Inflammatory macrophage (primary cell): ENCODE measurements at regions not wholly inside any gene's neighbourhood (a gene's known extent, or its start where the extent isn't known, plus 50 kb on each side); places are given as distances from the start of the nearest gene placed in this dataset.

ENCODE experiments used
- DNase-seq, 2 donors: peaks; one replicate each; pipeline ENCODE4 v3.0.0-alpha.2; 2020 to 2022

- no peak for DNase-seq
Observed at GRCh38 chr11:92768121-92768840, 201.2 kb upstream of the MTNR1B start.

DNA sequence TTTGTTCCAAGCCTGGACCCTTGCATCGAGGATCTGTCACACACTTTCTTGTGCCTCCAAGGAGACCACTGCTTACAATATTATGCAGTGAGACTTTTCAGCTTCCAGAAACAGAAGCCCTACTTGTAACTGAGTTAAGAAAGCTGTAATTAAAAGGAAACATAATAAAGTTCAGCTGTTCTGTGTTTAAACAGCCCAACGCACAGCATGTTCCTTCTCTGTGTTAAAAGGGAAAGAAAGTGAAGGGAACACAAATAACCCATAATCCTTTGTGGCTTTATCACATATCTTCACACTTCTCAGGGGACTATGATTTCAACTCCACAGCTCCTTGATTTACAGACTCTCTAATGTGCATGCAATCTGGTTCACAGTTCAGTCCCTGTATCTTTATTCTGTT lies 200.3 kb upstream of the MTNR1B start:
- no peak for DNase-seq

DNA sequence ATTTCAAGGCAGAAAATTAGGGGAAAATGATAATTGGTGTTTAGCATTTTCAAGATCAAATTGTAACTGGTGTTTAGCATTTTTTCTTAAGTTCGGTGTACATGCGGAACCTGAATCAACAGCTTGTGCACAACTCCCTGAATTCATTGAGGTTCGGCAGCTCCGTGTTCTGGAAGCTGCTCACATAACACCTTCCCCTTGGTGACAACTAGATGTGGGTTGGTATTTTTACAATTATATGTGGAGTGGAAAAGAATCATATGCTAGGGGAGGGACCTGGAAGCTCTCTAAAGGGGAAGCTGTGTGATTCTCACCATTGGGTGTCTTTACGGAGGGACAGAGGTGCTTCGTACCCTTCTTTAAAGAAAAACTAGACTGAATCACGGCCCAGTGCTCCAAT lies 199.0 kb upstream of the MTNR1B start:
- DNase-seq: no peak

- DNase-seq: no peak
Observed at GRCh38 chr11:92770981-92771380, 198.5 kb upstream of the MTNR1B start.

DNA sequence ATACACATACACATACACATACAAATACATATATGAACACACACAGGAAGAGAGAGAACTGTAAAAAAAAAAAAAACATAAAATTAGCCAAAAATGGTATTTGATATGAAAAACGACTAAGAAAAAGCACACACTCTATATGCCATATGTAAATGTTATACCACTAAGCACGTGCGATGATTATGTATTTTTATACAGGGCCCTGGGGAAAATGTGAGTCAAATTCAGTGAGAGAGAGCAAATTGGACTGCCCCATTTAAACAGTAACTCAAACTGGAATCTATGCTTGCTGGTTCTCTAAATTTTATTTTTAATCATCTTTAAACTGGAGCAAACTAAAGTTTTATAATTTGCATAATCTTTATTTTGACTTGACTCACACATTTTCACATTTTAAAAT lies 197.8 kb upstream of the MTNR1B start:
- no peak for DNase-seq

GRCh38 chr11:92775003-92775676 lies 194.3 kb upstream of the MTNR1B start:
- no peak for DNase-seq

- DNase-seq: peak in 1 of 2 donors; percentile 6
Observed at GRCh38 chr11:92776676-92777075, 192.8 kb upstream of the MTNR1B start.

- no peak for DNase-seq
Observed at GRCh38 chr11:92779746-92780145, 189.7 kb upstream of the MTNR1B start.

DNA sequence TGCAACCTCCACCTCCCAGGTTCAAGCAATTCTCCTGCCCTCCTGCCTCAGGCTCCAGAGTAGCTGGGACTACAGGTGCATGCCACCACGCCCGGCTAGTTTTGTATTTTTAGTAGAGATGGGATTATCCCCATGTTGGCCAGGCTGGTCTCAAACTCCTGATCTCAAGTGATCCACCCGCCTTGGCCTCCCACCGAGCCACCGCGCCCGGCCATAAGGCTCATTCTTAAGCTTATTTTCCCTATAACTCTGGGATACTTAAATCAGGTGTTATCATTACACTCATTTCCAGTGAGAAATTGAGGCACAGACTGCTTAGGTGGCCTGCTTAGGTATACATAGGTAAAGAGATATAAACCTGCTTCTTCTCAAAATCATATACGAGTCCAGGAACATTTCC lies 188.3 kb upstream of the MTNR1B start:
- DNase-seq: no peak

GRCh38 chr11:92782806-92783205 lies 186.6 kb upstream of the MTNR1B start:
- no peak for DNase-seq

GRCh38 chr11:92784331-92784730 lies 185.1 kb upstream of the MTNR1B start:
- DNase-seq: no peak

DNA sequence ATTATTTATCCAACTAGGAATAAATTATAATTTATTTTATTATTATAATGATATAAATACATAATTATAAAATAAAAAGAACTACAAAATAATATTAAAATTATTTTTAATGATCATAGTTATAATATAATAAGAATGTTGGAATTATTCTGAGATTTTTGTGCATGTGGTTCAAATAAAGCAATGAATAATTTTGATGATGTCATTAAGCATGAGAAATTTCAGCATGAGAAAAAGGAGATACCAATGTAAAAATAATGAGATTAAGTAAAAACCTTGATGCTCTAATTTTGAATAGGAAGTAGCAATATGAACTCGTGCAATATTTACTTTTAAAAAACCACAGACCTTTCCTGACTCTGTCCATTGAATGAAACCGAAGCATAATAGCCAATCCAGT lies 181.8 kb upstream of the MTNR1B start:
- DNase-seq: no peak

DNA sequence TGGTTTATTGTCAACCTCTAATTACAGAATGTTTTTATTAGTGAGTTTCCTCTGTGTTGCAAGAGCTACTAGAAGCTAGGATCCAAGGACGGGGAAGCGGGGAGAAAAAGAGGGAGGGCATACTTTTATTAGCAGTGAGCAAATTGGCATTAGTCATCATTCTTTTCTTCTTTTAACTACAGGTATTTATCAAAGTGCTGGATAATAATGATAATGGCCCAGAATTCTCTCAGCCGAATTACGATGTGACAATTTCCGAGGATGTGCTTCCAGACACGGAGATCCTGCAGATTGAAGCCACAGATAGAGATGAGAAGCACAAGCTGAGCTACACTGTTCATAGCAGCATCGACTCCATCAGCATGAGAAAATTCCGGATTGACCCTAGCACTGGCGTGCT lies 179.7 kb upstream of the MTNR1B start:
- no peak for DNase-seq

GRCh38 chr11:92790366-92790765 lies 179.1 kb upstream of the MTNR1B start:
- DNase-seq: no peak

DNA sequence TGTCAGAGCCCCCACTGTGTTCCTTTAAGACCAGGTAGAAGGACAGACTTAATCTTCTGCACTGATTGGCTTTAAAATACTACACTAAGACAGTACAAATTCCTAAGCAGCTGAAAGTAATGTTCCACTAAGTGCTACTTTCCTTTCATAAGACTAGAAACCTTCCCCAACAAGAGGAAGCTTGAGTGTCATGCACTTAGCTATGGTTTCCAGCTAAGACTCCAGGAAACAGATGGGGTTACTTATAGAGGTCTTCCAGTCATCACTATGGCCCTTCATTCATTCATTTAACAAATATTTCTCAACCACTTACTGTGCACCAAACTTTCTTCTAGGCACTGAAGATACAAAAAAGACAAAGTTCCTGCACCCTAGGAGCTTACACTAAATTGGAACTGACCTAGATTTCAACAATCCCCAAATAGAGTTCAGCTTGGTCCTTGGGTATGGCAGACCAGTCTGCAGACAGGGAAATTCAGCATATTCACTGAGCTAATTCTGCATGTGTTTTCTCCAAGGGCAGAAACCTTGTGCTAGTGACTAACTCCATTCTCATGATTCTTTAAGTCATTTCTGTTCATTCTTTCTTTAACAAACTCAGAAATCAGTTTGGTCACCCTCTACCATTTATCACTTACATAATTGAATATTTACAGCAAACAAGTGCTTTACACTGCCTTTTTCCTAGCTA lies 178.4 kb upstream of the MTNR1B start:
- no peak for DNase-seq

- DNase-seq: no peak
Observed at GRCh38 chr11:92791886-92792285, 177.6 kb upstream of the MTNR1B start.

DNA sequence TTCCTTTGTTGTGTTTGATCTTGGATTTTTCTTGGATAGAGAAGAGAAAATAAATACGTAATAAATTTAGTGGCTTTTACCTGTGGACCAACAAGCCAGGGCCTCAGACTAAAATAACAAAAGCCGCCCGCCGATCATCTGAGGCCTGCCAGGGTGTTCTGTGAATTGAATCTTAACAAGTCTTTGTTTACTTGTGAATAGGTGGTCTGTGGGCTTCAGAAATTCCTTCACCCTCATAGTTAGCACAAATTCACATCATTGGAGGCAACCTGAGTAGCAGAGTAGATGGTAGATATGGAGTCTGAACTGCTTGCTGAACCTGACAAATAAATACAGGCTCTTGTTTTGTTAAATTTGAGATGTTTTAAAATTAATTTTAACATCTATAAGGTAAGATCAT lies 176.3 kb upstream of the MTNR1B start:
- DNase-seq: no peak

DNA sequence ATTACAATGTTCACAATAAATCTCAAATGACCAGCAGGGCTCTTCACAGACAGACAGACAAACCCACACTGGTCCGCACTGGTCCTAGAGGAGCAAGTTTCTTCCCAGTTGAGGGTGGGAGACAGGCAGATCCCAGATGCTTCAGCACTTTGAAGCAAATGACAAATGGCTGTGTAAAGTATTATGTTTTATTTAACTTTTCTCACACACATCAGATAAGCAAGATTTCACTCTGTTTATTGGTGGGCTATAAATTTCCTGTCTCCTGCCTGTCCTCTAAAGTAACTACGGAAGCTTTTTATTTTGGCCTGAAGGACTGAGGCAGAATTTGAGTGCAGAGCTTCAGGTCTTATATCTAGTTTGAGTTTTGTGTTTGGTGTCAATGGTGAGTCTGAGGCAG lies 174.7 kb upstream of the MTNR1B start:
- DNase-seq: no peak

DNA sequence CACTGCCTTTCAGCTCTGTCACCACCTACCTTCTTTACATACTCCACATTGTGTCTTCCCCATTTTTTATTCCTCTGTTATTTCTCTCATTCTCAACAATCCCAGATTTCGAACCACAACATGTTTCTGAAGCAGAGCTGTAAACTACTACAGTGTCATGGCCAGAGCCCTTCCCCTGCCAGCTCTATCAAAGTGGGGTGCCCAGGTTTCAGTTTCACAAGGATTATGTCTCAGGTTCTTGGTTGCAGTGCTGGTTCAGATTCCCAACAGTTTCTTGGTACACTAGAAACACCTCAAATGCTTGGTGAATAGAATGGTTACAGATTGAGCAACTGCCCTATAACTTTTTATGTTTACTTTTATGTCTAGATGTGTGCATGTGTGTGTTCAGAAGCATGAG lies 172.7 kb upstream of the MTNR1B start:
- no peak for DNase-seq

DNA sequence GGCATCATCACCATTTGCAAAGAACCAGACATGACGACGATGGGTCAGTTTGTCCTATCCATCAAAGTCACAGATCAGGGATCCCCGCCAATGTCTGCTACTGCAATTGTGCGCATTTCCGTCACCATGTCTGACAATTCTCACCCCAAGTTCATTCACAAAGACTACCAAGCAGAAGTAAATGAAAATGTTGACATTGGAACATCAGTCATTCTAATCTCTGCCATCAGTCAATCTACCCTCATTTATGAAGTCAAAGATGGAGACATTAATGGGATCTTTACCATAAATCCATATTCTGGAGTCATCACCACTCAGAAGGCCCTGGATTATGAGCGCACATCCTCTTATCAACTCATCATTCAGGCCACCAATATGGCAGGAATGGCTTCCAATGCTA lies 171.6 kb upstream of the MTNR1B start:
- no peak for DNase-seq

DNA sequence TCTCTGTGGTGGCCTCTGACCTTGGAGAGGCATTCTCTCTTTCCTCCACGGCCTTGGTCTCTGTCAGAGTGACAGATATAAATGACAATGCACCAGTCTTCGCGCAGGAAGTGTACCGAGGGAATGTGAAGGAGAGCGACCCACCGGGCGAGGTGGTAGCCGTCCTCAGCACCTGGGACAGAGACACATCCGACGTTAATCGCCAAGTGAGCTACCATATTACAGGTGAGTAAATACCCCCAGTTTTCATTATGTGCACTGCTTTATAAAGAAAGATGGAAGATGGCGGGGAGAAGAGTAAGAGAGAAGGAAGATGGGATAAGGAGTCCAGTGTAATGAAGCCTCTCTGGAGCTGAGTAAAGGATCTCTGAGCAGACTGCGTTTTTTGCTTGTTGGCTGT lies 167.8 kb upstream of the MTNR1B start:
- no peak for DNase-seq

GRCh38 chr11:92802644-92803043 lies 166.8 kb upstream of the MTNR1B start:
- DNase-seq: no peak

GRCh38 chr11:92803391-92803790 lies 166.1 kb upstream of the MTNR1B start:
- no peak for DNase-seq

GRCh38 chr11:92804388-92804966 lies 165.0 kb upstream of the MTNR1B start:
- DNase-seq: no peak
